GM19372 (cell line): ENCODE measurements at regions not wholly inside any gene's neighbourhood (a gene's known extent, or its start where the extent isn't known, plus 50 kb on each side); places are given as distances from the start of the nearest gene placed in this dataset.
"Not testable (repeated sequence)": the region's sequence is repeated elsewhere in the genome, so short reads cannot be mapped to it uniquely, and the experiment has no call there.

Experiments
- ATAC-seq: cut with Tn5 transposase; IDR thresholded peaks from one replicate; pipeline ENCODE4 v1.9.1; 2021; ENCODE audit warnings: mild to moderate bottlenecking, low read depth, moderate library complexity; ENCODE audit not compliant: unreplicated experiment

DNA sequence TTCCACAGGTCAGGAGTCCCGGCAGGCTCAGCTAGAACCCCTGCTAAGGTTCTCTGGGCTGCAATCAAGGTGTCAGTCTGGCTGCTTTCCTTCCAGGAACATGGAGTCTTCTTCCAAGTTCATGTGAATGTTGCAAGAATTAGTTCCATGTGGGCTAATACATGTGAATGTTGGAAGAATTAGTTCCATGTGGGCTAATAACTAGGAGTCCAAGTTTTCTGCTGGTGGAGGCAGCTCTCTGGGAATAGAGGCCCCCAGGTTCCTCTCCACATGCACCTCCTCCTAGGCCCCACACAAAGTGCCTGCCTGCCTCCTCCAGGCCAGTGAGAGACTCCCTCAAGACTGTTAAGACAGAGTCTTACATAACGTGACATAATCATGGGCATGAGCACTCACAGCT is 140.8 kb upstream of the SLC35G4 start:
- no peak for ATAC-seq

DNA sequence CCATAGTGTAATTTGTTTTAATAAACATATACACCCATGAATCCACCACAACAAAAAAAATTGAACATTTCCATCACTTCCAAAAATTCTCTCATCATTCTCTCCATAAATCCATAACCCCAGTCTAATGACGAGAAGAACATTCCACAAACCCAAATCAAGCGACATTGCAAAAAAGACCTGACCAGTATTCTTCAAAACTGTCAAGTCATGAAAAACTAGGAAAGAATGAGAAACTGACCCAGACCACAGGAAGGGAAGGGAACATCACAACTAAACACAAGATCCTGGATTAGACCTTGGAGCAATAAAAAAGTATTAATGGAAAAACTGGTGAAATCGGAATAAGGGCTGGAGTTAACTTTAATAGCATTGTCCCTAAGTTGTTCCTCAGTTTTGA is 141.3 kb upstream of the SLC35G4 start:
- ATAC-seq = no peak

DNA sequence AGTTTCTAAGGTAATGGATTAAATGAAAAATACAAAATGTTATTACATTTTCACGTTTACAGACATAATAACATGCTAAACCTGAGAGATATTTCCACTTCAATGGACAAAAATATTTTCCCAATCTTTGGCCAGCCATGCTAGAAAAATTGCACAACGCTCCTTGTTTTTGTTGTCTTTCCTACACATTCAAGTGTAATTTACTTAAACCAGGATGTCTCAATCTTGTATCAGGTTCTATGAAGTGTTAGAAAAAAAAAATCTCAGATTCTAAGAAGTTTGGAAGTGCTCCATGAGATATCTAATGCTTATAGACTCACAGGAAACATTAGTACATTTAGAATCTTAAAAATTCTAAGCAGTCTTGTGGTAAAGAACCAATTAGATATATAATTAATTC is 141.8 kb upstream of the SLC35G4 start:
- ATAC-seq = no peak

DNA sequence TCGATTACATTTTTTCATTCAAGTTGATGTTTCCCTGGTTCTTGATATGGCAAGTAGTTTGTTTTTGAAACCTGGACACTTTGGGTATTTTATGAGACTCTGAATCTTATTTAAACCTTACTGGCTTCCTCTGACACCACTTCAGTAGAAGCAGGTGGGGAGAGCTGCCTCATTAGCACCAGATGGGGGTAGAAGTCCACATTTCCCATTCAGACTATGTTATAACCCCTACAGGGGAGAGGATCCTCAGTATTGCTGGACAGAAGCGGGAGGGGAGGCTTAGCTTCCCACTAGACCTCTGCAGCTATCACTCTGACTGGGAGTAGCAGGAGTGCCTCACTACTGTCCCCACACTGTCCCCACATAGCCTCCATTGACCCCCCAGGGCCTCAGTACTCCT is 145.3 kb upstream of the SLC35G4 start:
- no peak for ATAC-seq

DNA sequence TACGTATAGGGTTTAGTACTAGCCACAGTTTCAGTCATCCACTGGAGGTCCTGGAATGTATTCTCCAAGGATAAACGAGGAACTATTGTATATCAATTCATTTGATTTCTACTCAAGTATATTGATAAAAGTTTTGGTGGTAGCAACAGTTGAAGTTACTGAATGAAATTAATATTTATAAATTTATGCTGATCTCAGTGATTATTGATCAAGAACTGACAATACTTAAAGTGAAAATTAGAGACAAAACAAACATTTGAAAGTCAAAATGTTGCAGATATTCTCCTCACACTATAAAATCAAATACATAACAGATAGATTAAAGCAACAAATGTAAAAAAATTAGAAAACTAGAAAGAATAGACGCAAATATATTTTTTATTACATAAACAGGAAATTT is 150.9 kb upstream of the SLC35G4 start:
- ATAC-seq = no peak

DNA sequence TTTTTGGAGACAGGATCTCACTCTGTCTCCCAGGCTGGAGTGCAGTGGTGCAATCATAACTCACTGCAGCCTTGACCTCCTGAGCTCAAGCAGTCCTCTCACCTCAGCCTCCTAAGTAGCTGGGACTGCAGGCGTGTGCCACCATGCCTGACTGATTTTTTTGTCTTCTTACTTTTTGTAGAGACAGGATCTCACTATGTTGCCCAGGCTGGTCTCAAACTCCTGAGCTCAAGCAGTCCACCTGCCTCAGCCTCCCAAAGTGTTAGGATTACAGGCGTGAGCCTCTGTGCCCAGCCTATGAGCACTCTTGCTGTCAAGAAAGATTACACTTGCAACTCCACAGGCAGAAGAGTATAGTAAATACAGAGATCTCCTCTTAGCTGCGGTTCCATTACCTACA is 151.5 kb upstream of the SLC35G4 start:
- ATAC-seq = not testable (repeated sequence)

DNA sequence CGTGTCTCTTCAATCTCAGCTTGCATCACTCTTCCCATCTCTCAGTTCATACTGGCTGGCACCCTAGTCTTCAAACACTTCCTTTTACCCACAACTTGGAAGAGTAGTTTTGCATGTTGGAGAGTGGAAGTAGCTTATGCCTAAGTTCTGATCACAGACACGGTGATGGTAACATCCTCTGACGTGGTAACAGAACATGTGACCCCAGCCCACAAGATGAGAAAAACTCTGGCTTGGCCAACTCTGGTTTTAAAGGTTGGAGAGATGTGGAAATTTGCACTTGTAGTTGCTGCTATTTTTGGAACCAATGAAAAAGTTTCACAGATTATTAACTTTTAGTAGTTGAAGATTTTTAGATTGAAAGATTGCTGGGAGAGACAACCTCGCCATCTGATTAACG is 155.4 kb upstream of the SLC35G4 start:
- no peak for ATAC-seq

DNA sequence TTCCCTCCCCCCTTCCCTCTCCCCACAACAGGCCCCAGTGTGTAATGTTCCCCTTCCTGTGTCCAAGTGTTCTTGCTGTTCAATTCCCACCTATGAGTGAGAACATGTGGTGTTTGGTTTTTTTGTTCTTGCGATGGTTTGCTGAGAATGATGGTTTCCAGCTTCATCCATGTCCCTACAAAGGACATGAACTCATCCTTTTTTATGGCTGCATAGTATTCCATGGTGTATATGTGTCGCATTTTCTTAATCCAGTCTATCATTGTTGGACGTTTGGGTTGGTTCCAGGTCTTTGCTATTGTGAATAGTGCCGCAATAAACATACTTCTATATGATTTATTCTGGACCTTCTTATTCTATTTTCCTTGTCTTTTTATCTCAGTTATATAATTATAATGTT is 165.2 kb upstream of the SLC35G4 start:
- ATAC-seq = not testable (repeated sequence)

DNA sequence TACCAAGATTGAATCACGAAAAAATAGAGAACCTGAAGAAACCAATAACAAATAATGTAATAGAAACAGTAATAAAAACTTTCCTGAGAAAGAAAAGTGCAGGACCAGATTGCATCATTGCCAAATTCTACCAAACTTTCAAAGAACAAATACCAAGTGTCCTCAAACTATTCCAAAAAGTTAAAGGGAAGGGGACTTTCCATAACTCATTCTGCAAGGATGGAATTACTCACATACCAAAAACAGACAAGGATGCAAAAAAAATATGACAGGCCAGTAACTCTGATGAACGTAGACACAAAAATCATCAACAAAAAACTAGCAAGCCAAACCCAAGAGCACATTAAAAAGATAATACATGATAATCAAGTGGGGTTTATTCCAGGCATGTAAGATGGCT is 172.3 kb upstream of the SLC35G4 start:
- no peak for ATAC-seq

DNA sequence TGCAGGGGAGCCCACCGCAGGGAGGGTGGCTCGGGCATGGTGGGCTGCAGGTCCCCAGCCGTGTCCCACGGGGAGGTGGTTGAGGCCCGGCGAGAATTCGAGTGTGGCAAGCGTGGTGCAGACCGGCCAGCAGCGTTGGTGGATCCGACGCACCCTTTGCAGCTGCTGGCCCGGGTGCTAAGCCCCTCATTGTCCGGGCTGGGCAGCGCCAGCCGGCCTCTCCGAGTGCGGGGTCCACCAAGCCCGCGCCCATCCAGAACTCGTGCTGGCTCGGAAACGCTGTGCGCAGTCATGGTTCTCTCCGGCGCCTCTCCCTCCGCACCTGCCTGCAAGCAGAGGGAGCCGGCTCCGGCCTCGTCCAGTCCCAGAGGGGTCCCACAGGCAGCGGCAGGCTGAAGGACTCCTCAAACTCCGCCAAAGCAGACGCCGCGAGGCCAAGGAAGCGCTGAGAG is 177.0 kb upstream of the SLC35G4 start:
- no peak for ATAC-seq

DNA sequence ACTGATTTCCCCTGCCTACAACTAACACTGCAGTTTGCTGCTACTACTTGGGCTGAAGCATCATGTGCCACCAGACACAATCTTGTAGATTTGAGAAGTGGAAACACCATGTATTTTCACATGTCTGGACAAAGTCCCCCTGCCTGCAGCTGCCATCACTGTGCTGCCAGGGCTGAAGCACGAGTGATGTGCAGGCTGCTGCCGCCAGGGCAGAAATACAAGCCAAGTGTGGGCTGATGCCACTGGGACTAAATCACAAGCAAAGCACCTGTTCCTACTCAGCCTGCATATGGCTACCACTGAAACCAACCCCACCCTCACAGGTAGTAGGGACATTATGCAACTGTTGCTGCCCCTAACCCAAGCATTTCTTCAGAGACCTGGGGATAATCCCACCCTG is 179.5 kb upstream of the SLC35G4 start:
- no peak for ATAC-seq

DNA sequence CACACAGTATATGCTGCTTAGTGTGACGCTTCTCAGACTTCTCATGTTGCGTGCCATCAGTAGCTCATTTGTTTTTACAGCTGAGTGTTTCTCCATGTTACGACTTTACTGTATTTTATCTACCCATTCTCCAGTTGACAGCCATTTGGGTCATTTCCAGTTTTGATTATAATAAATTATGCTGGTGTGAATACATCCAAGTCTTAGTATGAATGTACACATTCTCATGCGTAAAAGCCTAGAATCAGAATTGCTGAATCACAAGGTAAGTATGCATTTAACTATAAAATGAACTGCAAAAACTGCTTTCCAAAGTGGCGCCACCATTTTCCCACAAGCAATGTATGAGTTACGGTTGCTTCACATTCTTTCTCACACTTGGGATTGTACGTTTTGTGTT is 184.2 kb upstream of the SLC35G4 start:
- ATAC-seq = no peak

DNA sequence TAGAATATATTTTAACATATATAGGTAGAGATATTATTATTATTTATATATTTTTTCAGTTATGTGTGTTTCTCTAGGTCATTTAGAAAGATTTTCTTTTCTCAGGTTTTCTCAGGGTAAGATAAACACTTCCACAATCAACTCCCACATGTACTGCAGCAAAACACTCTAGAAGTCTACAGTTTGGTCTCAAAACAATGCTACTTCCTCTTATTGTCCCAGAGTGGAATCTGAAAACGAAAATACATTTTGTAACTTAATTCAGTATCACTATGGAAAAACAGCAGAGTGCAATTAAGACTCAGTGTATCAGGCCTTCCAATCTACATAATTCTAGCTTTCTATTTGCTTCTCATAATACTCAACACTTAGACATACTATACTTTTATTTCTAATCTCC is 190.1 kb upstream of the SLC35G4 start:
- no peak for ATAC-seq

DNA sequence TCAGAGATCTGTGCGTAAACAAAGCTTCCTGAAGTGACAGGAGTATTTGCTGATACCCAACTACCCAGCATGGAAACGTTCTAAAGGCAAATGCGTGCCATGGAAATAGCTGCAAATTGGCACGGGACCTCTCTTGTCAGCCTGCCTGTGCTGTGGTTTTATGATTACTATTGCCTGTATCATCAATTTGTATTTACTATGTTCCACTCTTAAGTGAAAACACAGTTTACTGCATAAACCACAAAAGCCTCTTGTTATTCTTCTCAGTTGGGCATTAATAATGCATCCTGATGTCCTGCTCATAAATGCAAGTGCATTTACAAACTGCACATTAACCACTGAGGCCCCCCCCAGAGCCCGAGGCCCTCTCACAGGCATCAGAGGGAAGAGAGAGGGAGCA is 196.6 kb upstream of the SLC35G4 start:
- ATAC-seq = no peak

DNA sequence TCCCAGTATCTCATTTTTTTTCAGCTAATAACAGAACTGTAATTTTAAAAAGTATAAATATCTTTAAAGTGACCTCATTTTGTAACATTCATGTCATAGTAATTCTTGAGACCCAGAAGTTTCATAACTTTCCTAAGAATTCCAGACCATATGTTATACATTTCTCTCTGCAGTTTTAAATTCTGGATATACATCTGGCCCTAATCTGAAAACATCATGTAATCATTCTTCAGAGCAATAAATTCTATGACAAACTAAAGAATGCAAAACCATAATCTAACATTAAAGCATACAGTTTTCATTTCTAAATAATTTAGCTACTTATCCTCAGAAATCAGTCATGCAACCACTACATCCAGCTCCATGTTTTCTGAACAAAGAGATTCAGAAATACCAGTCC is 198.3 kb upstream of the SLC35G4 start:
- no peak for ATAC-seq

DNA sequence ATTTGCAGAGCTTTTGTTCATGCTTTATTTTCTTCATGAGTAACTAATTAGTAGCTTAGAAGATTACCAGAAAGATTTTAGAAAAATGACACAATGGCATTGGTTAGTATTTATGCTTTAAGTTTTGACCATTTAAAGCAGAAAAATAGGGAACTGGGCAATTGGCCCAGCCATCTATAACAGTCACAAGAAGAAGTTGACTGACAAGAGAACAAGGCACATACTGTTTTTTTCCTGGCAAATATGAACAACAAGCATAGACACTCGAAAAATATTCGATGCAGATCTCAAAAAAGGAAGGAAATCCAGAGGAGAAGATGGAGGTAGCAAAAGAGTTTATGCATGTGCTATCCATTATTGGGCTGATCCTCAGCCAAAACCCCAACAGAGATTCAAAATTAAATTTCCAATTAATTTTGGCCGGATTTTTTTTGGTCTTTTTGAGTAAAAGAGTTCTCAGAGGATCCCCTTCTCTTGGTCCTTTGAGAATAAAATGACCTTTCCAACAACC is 200.8 kb upstream of the SLC35G4 start:
- ATAC-seq = no peak

DNA sequence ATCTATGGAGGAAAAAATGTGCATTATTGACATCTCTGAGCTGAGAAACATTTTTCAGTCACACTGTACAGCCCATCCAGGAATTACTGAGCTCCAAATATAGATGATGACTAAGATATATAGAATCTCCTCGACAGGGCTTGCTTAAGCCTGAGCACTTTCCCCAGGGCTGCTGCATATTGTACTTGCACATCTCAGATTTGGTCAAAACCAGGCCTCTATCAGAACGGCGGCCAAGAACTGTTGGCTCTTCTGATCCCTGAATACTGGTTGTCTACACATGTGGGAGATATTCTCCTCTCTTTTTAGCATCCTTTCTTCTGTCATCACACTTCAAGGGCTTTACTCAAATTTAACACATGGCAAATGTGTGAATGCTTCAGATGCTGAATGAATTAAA is 201.5 kb upstream of the SLC35G4 start:
- ATAC-seq = no peak

DNA sequence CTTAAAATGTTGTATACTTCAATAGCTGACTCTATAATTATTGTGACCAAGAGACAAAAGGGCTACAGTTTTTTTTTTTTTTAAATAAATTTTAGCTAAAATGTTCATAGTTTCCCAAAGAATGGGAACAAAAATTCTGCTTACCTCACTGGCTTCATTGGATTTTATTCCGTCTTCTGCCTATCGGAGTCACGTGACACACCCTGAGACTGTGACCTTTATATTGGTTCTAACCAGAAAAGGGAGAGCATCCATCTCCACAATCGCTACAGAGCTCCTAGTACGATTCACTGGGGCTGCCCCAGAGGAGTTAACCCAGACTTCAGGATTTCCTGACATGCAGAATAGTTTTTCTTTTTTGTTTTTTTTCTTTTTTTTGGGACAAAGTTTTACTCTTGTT is 203.6 kb upstream of the SLC35G4 start:
- ATAC-seq = no peak

DNA sequence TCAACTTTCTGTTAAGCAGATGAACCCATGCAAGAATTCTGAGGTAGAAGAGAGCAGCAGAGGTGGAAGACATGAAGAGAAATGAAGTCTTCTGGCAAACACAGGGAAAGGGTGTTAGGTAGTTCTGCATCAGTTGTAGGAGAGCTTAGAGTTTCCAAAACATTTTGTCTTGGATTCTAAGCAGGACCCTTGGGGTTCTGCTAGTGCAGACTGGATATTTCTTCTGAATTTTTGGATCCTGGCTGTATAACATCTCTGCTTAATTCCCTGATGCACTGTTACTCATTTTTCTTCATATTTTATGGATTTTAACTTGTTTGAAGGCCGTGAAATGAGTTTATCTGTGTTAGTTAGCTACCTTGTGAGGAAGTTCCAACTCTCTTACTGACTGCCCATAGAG is 208.7 kb upstream of the SLC35G4 start:
- no peak for ATAC-seq

DNA sequence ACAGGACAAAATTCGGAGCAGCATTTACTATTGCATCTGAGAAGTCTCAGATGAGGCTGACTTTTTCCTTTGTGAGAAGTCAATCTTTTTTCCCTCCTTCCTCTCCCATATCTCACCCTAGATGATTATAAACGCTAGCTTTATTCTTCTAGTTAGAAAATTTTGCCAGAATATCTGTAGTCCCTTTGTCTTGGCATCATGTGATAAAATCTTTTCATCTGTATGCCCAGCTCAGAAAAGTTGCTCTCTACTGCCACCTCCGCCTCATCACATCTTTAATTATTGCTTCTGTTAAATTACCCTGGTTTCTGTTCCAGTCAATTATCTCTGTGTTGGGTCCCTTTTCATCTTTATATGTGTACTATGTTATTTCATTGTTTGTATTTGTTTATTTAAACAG is 210.8 kb upstream of the SLC35G4 start:
- ATAC-seq = no peak

DNA sequence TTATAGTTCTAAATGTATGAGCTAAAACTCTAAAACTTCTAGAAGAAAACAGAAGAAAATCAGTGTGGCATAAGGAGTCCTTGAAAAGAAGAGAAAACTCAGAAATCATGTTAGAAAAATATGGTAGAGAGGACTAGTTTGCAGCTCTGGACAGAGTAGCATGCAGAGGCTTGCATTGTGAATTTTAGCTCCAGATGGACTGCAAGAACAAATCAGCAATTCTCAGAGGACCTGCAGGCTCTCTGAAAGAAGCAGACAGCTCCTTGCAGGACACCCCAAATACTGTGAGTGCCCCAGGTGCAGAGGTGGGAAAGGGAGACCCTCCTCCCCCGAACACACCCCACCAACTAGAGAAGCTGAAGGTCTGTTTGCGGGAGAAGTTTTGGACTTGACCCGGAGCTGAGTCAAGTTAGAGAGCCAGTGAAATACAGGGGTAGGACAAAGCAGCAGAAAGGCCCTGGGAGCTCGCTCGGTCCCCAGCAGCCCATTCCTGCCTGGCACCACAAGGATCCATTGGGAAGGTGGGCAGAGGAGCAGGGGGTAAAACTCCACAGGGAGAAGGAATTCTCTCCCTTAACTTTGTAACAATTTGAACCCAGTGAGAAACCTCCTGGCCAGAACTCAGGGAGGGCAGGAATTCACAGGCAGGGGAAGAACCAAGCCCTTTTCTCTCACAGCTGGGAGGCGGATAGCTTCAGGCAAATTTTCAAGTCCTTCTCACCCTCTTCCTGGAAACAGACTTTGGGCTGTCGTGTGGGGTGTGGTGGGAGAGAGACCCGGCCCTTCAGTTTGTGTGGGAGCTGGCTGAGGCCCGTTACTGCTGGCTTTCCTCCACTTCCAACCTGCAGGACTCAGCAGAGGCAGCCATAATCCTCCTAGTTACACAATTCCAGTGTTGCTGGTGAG is 216.2 kb upstream of the SLC35G4 start:
- no peak for ATAC-seq

DNA sequence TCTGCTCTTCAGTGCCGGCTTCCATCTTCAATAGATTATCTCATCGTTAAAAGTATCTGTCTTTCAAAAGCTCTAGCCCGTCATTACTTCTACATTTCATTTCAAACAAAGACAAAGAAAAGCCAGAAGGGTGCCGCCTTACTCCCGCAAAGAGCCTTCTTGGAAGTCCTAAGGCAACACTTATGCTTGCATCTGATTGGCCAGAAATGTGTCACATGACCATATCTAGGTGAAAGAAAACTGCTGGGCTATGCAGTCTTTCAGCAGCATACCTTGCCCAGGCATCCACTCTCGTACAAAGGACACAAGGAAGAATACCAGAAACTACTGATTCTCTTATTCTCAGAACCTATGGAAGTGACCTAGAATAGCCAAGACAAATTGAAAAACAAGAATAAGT is 217.1 kb upstream of the SLC35G4 start:
- no peak for ATAC-seq
